ENCODE measurements at regions not wholly inside any gene's neighbourhood (a gene's known extent, or its start where the extent isn't known, plus 50 kb on each side); places are given as distances from the start of the nearest gene placed in this dataset.
"Not testable (repeated sequence)": the region's sequence is repeated elsewhere in the genome, so short reads cannot be mapped to it uniquely, and the experiment has no call there.

DNA sequence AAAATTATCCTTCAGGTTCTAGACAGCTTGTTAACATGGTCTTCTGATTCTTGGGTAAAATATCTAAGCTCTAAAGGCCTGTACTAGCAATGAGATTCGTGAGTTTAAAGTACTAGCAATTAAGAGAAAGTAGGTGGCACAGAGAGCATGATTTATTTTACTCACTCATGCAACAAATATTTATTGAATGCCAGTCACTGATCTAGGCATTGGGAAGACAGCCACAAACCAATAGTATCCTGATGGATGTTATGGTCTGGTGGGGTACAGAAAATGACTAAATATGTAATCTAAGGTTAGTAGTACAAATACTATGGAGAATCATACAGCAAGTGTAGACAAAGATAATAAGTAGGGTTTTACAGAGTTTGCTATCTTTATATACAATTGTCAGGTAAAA is 751.3 kb downstream of the ZNF385D start:
- no peak overlapping the region for H3K4me3 ChIP-seq (ENCODE audit: low read depth, low read length)
- DNase-seq (ENCODE audit: low read depth): no peak
- TF ChIP-seq, protein P1, sequence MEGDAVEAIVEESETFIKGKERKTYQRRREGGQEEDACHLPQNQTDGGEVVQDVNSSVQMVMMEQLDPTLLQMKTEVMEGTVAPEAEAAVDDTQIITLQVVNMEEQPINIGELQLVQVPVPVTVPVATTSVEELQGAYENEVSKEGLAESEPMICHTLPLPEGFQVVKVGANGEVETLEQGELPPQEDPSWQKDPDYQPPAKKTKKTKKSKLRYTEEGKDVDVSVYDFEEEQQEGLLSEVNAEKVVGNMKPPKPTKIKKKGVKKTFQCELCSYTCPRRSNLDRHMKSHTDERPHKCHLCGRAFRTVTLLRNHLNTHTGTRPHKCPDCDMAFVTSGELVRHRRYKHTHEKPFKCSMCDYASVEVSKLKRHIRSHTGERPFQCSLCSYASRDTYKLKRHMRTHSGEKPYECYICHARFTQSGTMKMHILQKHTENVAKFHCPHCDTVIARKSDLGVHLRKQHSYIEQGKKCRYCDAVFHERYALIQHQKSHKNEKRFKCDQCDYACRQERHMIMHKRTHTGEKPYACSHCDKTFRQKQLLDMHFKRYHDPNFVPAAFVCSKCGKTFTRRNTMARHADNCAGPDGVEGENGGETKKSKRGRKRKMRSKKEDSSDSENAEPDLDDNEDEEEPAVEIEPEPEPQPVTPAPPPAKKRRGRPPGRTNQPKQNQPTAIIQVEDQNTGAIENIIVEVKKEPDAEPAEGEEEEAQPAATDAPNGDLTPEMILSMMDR (IDR thresholded peaks at IDR 0.05; ENCODE audit: low read depth, low read length): no peak
- TF ChIP-seq, protein P2, sequence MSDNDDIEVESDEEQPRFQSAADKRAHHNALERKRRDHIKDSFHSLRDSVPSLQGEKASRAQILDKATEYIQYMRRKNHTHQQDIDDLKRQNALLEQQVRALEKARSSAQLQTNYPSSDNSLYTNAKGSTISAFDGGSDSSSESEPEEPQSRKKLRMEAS (IDR thresholded peaks at IDR 0.05; ENCODE audit: low read depth, low read length): no peak
- TF ChIP-seq POLR2A (IDR thresholded peaks at IDR 0.05; ENCODE audit: extremely low read depth, insufficient read length) (no peak), MYC (IDR thresholded peaks at IDR 0.05; ENCODE audit: low read depth, low read length) (no peak)

DNA sequence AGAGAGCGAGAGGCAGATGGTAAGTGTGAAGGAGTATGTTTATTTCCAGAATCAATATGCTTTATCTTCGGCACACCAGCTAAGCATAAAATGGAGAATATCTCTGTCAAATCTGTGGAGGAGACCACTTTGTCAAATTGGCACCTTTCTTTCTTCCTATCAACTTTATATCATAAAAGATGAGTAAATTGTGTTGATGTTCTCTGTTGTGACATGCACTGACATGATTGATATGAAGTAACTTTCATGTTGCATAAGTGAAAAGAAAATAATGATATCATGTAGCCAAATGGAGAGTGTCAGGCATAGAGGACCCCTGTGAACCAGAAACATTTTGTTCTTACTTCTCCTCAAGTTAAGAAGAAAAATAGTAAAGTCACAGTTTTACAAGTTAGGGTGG is 753.8 kb downstream of the ZNF385D start:
- H3K4me3 ChIP-seq (ENCODE audit: low read depth, low read length): no peak overlapping the region
- TF ChIP-seq MYC (IDR thresholded peaks at IDR 0.05; ENCODE audit: low read depth, low read length) (no peak), POLR2A (IDR thresholded peaks at IDR 0.05; ENCODE audit: extremely low read depth, insufficient read length) (no peak)
- TF ChIP-seq, protein P2 (IDR thresholded peaks at IDR 0.05; ENCODE audit: low read depth, low read length): no peak
- TF ChIP-seq, protein P1 (IDR thresholded peaks at IDR 0.05; ENCODE audit: low read depth, low read length): no peak
- no peak for DNase-seq (ENCODE audit: low read depth)

DNA sequence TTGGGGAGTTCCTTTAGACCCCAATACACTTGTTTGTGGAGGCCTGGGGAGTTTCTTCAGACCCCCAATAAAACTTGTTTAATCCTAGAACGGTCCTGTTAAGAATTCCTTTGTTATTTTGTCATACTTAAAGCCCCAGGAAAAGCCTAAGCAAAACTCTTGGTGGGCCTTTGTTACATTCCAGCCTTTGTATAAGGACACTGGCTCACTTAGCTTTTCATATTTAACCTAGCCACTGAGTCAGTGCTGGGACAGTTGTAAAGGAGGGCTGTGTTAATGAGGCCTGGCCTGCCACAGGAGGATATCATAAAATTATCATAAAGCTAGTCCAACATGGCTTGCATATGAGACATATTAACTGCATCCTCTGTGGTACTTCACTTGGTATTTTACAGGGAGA is 760.1 kb downstream of the ZNF385D start:
- no peak for DNase-seq (ENCODE audit: low read depth)
- H3K4me3 ChIP-seq (ENCODE audit: low read depth, low read length): no peak overlapping the region
- TF ChIP-seq, protein P1 (IDR thresholded peaks at IDR 0.05; ENCODE audit: low read depth, low read length): no peak
- TF ChIP-seq POLR2A (IDR thresholded peaks at IDR 0.05; ENCODE audit: extremely low read depth, insufficient read length): no peak
- TF ChIP-seq MYC (IDR thresholded peaks at IDR 0.05; ENCODE audit: low read depth, low read length): no peak
- TF ChIP-seq, protein P2 (IDR thresholded peaks at IDR 0.05; ENCODE audit: low read depth, low read length): no peak

DNA sequence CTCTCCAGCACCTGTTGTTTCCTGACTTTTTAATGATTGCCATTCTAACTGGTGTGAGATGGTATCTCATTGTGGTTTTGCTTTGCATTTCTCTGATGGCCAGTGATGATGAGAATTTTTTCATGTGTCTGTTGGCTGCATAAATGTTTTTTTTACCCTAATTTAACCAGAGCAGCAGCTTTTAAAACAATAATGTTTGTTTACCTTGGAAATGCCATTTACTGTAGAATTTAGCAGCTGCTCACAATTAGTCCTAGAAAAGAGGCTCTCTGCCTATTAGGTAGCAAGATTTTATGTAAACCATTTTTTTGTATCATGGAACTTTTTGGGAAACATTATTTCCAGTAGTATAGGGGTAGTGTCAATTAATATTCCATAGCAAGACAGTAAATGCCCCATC is 761.4 kb downstream of the ZNF385D start:
- not testable (repeated sequence) for DNase-seq (ENCODE audit: low read depth); H3K4me3 ChIP-seq (ENCODE audit: low read depth, low read length)

DNA sequence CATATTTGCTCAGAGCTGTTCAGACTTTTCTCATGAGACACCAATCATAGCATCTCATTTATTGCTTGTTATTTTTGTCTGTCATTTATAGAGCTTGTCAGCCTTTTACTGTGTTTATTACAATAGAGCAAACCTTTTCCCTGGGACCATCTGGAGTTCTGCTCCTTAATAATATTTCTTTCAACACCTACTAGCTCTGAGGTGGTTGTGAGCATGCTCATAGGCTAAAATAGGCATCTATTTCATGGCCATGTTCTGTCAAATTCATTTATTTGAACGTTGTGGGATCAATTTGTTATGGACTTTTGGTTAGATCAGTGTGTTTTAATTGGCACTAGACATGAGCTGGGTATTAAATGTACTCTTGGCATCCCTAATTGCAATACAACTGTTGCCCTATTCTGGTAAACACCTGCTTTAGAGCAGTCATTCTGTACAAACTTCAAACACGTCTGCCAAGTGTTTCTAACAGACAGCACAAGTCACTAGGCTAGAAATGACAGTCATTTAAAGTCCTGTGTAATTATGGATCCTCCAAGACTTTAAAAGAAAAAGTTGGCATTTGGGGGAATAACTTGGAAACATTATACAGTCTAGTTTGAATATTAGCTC is 766.3 kb downstream of the ZNF385D start:
- no peak overlapping the region for H3K4me3 ChIP-seq (ENCODE audit: low read depth, low read length)
- no peak for TF ChIP-seq POLR2A (IDR thresholded peaks at IDR 0.05; ENCODE audit: extremely low read depth, insufficient read length)
- TF ChIP-seq, protein P1 (IDR thresholded peaks at IDR 0.05; ENCODE audit: low read depth, low read length): no peak
- TF ChIP-seq, protein P2 (IDR thresholded peaks at IDR 0.05; ENCODE audit: low read depth, low read length): no peak
- no peak for TF ChIP-seq MYC (IDR thresholded peaks at IDR 0.05; ENCODE audit: low read depth, low read length)
- no peak for DNase-seq (ENCODE audit: low read depth)

DNA sequence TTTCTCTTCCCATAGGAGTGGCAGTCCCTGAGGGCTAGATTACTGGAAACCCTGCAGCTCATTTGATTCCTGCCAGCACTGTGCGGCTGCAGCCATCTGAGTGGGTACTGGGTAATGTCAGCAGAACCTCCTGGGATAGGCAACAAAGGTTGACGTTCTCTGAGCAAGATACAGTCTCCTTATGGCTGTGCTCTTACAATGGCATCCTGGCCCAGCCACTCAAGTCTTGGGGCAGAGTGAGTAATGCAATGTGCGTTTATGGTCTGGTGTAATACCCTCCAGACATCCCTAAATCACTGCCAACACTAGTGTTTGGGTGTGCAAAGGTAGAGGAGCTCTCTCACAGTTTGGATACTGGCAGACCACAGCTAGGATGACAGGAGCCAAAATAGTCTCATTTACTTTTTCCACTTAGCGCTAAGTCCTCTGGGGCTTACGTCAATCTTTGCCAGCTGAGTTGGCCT is 775.8 kb downstream of the ZNF385D start:
- TF ChIP-seq POLR2A (IDR thresholded peaks at IDR 0.05; ENCODE audit: extremely low read depth, insufficient read length): no peak
- TF ChIP-seq, protein P2 (IDR thresholded peaks at IDR 0.05; ENCODE audit: low read depth, low read length): no peak
- no peak overlapping the region for H3K4me3 ChIP-seq (ENCODE audit: low read depth, low read length)
- DNase-seq (ENCODE audit: low read depth): no peak

DNA sequence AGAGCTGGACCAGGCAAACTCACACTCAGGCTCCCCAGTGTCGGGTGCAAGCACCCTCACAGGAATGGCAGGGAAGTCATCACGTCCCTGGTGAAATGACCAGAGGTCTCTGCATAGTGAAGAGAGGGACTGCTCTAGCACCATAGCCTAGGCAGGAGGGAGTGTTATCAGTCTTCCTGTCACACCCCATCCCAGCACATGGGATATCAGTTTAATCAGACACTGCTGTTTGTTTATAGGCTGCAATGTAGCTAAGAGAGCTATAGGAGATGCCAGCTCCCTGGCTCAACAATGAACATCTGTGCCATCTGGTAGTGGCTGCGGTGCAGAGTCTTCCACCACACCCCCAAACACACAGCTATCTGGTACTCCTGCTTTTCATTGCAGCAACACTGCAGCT is 776.6 kb downstream of the ZNF385D start:
- no peak overlapping the region for H3K4me3 ChIP-seq (ENCODE audit: low read depth, low read length)
- TF ChIP-seq, protein P1 (IDR thresholded peaks at IDR 0.05; ENCODE audit: low read depth, low read length): no peak
- TF ChIP-seq MYC (IDR thresholded peaks at IDR 0.05; ENCODE audit: low read depth, low read length) (no peak), POLR2A (IDR thresholded peaks at IDR 0.05; ENCODE audit: extremely low read depth, insufficient read length) (no peak)
- TF ChIP-seq, protein P2 (IDR thresholded peaks at IDR 0.05; ENCODE audit: low read depth, low read length): no peak
- no peak for DNase-seq (ENCODE audit: low read depth)

DNA sequence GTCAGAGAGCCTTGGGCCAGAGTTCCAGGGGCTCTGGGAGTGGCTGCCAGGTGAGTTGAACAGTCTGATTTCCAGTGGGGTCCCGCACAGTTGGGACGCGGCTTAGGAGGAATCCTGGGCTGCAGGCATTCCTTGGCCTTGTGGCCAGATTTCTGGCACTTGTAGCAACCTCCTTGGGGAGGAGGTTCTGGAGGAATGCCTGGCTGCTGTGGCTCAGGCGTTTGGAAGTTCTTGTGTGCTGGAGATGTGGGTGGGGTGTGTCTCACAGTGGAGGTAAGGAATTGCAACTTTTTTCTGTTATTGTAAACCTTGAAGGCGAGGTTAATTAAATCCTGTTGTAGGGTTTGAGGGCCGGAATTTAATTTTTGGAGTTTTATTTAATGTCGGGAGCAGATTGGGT is 780.2 kb downstream of the ZNF385D start:
- H3K4me3 ChIP-seq (ENCODE audit: low read depth, low read length); DNase-seq (ENCODE audit: low read depth): not testable (repeated sequence)

DNA sequence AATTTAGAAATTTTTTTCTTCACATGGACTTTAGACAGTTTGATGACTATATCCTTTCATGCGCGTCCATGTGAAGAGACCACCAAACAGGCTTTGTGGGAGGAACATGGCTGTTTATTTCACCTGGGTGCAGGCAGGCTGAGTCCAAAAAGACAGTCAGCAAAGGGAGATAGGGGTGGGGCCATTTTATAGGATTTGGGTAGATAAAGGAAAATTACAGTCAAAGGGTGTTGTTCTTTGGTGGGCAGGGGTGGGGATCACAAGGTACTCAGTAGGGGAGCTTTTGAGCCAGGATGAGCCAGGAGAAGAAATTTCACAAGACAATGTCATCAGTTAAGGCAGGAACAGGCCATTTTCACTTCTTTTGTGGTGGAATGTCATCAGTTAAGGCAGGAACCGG is 781.5 kb upstream of the SGO1 start:
- not testable (repeated sequence) for H3K4me3 ChIP-seq (ENCODE audit: low read depth, low read length); DNase-seq (ENCODE audit: low read depth)

All from NB4 (cell line).